Renal cortical epithelial cell (primary cell): ENCODE measurements at regions not wholly inside any gene's neighbourhood (a gene's known extent, or its start where the extent isn't known, plus 50 kb on each side); places are given as distances from the start of the nearest gene placed in this dataset.

Source experiments
- DNase-seq: peaks from one replicate; pipeline ENCODE4 v3.0.0-alpha.2; 2011; ENCODE audit warnings: low read depth

- no peak for DNase-seq
Observed at GRCh38 chr17:54718286-54718685, 182.4 kb upstream of the TOM1L1 start.

GRCh38 chr17:54727624-54728023 lies 173.0 kb upstream of the TOM1L1 start:
- no peak for DNase-seq

DNA sequence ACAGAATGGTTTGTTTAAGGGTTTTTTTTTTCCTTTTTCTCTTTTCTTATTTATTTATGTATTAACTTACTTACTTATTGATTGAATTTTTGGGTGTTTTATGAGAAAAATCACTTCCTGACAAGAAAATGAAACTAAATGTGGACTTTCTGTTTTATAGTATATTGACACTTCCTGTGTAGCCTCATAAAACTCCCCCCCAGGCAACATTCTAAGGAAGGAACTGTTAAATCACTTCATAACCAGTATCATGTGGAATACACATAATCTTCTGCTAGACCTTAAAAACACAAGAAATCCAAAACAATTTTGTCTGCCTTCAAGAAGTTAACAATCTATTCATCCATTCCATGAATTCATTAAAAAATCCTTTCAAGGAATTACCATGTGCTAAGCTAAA lies 164.1 kb upstream of the TOM1L1 start:
- DNase-seq: no peak

- no peak for DNase-seq
Observed at GRCh38 chr17:54738496-54738895, 162.2 kb upstream of the TOM1L1 start.

- no peak for DNase-seq
Observed at GRCh38 chr17:54744750-54745149, 155.9 kb upstream of the TOM1L1 start.

- no peak for DNase-seq
Observed at GRCh38 chr17:54745239-54745638, 155.4 kb upstream of the TOM1L1 start.

GRCh38 chr17:54745862-54746261 lies 154.8 kb upstream of the TOM1L1 start:
- no peak for DNase-seq

GRCh38 chr17:54749157-54749556 lies 151.5 kb upstream of the TOM1L1 start:
- no peak for DNase-seq

DNA sequence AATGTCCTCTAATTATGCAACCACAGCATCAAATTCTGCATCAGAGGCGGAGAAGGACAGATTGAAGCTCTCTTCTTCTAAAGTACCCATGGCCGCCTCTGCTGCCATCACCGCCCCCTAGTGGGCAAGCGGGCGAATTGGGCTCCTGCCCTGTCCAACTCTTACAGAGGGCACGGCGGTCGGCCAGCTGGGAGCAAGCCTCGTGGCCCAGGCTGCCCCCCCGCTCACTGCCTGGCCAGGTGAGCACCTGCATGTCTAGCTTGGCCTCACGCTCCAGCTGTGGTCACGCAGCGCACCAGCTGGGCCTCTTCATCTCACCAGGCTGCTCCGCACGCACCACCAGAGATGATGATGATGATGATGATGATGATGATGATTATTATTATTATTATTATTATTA lies 146.1 kb upstream of the TOM1L1 start:
- no peak for DNase-seq

- DNase-seq: no peak
Observed at GRCh38 chr17:54760836-54761235, 139.8 kb upstream of the TOM1L1 start.

DNA sequence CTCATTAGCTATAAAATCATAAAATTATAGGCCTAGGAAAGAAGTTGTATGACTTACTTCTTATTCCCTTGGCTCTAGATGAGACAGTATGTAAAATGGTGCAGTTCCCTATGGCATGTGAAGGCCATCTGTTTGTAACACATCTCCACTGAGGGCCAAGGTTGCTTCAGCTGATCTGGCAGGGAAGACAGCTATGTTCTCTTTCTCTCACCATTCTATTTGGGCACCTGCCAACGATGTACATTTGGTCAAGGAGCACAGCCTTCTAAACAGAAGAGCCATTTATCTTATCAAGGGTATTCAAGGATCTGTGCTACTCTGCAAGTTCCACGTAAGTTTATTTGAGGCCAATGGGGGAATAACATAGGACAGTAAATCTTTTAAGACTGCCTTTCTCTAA lies 129.8 kb upstream of the TOM1L1 start:
- no peak for DNase-seq

DNA sequence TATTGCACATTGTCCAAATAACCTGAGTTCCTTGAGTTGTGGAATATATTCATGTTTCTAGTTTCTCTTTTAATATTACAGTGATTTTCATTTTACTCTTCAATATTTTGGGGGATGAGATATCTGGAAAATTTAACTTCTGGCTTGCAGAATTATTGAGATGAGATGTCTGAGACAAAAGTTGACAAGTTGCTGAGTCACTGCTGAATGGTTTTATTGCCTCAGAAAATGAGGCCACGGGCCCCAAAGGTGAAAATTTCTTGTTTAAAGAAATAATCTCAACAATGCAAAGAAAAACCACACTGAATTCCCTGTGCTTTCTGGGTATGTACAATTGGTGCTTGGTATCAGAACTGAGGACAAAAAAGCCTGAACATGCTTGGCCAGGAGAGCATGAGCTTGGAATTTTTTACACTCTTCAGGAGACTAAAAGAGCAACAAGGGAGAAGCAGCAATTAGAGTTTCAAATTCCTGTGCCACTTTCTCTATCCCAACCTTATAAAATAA lies 129.2 kb upstream of the TOM1L1 start:
- DNase-seq: peak; percentile 68

- DNase-seq: no peak
Observed at GRCh38 chr17:54780238-54780637, 120.4 kb upstream of the TOM1L1 start.

DNA sequence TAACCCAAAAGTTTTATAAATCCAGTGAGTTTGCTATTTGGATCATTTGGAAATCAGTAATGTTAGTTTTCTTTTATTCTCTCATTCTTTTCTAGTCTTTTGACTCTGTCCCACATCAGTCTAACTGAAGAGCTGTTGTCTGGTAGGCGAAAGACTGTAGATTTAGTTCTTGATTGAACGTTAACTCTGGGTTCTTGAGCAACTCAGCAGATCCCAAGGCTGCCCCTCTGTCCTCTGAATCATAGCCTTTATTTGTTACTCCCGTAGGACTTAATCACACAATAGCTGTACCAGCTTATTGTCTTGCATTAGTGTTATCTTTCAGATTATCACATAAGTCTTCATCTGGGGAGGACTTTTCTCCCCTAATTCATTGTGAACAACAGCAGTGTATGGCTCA lies 119.3 kb upstream of the TOM1L1 start:
- peak; percentile 71 for DNase-seq

DNA sequence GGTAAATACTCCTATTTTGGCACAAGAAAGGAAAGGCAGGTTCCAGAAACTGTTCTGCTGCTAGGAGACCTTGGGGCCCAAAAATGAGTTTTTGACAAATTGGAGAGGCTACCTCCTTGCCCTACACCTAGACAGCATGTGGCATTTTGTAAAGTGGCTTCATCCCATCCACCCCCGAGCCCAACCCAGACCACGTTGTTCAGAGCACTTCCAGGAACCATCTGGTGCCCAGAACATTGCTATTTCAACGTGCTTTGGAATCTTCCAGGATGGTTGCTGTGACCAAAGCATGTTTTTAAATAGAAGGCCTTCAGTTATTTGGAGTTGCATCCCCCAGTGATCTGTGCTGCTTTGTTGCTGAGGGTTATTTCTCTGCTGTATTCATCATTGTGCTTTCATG lies 116.3 kb upstream of the TOM1L1 start:
- DNase-seq: no peak

DNA sequence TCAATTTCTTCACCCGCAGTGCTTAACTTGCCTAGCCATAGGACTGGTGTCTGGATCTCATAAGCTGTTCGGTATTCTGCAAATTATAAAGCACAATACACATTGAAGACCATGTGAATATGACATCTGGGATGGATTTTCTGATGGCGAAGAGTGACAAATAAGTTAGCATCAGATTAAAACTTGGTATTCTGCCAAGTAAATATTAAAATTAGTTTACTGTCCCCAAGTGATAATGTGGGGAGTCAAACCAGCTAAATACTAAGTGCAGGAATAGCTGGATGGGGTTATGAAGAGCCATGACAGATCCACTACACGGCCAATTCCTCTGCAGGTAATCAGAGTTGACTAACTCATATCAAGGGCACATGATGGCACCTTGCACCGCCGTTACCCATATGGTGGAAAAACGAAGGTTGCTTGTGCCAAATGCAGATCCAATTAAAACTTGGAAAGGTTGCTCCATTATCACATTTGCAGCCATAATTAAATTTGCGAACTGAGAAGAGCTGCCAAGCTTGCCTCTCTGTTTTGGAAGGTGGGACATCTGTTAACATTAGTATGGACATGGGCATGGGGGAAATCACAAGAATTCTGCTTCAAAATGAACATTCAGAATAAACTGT lies 114.9 kb upstream of the TOM1L1 start:
- no peak for DNase-seq

DNA sequence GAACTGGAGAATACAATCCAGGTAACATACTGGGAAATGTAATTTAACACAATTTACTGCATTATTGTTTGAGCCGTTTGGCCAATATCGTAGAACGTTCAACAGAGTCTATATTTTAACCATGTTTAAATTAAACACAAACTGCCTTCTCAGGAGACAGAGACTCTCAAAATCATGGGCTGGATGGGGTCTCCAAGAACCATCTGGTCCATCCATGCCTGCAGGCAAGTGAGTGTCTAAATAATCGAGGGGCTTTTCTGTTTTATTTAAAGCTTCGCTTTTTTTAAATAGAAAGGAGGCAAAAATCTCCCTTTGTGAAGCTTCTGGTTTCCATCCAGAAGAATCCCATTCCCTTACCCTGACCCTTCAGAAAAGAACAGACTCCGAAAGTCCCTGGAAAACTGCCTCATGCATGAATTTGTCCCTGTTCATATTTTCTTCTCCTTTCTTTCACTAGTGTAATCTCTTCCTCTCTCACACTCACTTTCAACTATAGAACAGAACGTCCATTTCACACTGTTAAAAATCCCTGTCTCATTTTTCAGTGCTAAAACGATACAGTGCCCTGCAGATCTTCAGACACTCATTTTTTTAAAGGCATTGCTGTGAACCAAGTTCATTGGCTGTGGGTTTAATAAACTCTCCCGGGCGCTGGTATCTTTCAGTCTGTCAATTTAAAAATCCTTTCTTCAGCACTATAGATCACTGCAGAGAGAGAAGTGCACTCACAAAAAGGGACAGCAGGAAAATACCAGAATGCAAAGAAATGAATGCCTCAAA lies 111.4 kb upstream of the TOM1L1 start:
- DNase-seq: no peak

DNA sequence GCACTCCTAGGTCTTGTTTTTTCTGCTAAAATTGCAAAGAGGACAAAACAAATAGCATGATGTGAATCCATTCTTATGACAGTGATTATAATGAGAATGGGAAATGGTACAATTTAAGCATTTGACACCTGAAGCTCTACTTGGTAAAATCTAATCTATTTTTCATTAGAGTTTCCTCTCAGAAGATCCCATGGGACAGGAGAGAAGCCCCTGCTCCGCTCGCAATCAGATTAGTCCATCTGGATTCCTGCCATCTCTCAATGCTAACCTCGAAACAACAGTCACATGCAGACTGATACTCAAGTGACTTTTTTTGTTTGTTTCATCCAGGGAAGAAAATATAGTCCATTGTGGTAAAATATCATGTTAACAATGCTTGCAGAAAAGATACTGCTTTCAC lies 107.4 kb upstream of the TOM1L1 start:
- DNase-seq: no peak

GRCh38 chr17:54795046-54795445 lies 105.6 kb upstream of the TOM1L1 start:
- no peak for DNase-seq

DNA sequence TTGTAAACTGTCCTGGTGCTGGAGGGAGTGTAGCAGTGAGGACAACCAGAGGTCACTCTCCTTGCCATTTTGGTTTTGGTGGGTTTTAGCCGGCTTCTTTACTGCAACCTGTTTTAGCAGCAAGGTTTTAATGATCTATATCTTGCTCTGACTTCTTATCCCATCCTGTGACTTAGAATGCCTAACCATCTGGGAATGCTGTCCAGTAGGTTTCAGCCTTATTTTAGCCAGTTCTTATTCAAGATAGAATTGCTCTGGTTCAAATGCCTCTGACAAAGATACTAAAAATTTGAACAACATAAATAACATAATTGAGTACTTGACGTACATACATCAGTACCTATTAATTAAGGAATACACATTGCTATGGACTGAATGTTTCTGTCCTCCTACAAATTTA lies 93.3 kb upstream of the TOM1L1 start:
- DNase-seq: peak; percentile 6

DNA sequence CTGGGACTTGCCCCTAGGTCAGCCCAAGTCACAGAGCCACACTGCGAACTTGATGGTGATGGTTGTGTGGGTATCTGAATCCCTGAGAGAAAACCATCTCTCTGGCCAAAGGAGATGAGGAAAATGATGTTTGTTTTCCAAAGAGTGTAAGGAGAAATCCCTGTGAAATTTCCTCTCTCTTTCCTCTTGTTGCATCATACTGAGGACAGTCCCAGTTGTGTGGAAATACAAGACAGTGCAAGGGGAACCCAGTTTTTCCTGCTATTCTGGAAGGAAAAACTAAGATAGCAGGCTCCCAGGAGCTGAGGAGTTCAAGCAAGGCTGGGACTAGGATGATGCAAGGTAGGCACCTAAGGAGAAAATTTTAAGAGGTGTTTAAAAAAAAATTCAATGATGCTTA lies 86.8 kb upstream of the TOM1L1 start:
- DNase-seq: no peak

- DNase-seq: peak; percentile 10
Observed at GRCh38 chr17:54814371-54814770, 86.3 kb upstream of the TOM1L1 start.

DNA sequence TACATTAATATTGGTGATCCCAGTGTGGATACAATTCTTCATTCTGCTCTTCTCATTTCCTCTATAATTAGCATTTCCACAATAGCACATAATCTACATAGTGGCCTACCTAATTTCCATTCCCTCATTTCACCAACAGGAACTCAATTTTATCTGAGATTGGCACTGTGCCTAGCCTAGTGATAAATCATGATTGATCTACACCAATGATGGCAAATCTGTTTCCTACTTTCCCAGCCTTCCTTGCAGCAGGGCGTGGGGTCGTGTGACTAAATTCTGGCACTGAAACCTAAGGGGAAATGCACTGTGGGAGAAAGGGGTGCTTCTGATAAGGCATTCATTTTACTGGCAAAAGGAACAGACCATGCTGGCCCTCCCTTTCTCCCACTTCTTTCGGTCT lies 66.6 kb upstream of the TOM1L1 start:
- no peak for DNase-seq

- no peak for DNase-seq
Observed at GRCh38 chr17:54835015-54835414, 65.6 kb upstream of the TOM1L1 start.
